ENCODE measurements at regions not wholly inside any gene's neighbourhood (a gene's known extent, or its start where the extent isn't known, plus 50 kb on each side); places are given as distances from the start of the nearest gene placed in this dataset.

GRCh38 chr11:32273931-32274330, 161.4 kb downstream of the WT1 start:
- Histone ChIP-seq H4K20me1 (ENCODE audit: insufficient read depth, low read length) (no peaks in the 10 kb centered on the region), H2AK5ac (ENCODE audit: low read depth, low read length) (no peak overlapping the region), H3K23ac (ENCODE audit: low read depth, low read length) (no peak overlapping the region), H2BK5ac (ENCODE audit: low read depth, low read length, poor library complexity, severe bottlenecking) (no peak overlapping the region), H3K79me1 (ENCODE audit: low read depth in 1 of 2, low read length in 2 of 2) (no peaks in the 10 kb centered on the region), H2BK15ac (ENCODE audit: low read depth, low read length) (no peak overlapping the region), H4K8ac (ENCODE audit: low read depth in 2 of 2, low read length in 2 of 2) (no peak overlapping the region), H3K9me1 (ENCODE audit: insufficient read depth, low read length) (no peaks in the 10 kb centered on the region), H3K9ac (ENCODE audit: low read depth, low read length) (no peak overlapping the region), H3K27ac (ENCODE audit: insufficient read depth, low read length) (no peak overlapping the region), H3K4me3 (ENCODE audit: insufficient read depth, low read depth, low read length) (no peak overlapping the region), H4K5ac (ENCODE audit: low read depth, low read length) (no peak overlapping the region), H3K27me3 (ENCODE audit: control insufficient read depth, insufficient read depth, low read length) (peaks cover 1% of the 10 kb centered on the region; the same call in 1 of the 2 replicates), H3K4me1 (ENCODE audit: control insufficient read depth, insufficient read depth, low read length) (no peaks in the 10 kb centered on the region), H3K9me3 (ENCODE audit: control insufficient read depth, insufficient read depth, low read length) (no peaks in the 10 kb centered on the region), H3K4ac (ENCODE audit: low read depth, low read length) (no peak overlapping the region), H3K36me3 (ENCODE audit: control insufficient read depth, insufficient read depth, low read length) (no peaks in the 10 kb centered on the region), H2BK20ac (ENCODE audit: low read depth, low read length) (no peak overlapping the region), H3K56ac (ENCODE audit: extremely low read depth, insufficient read depth, low read length) (no peak overlapping the region), H3K4me2 (ENCODE audit: low read depth, low read length) (no peak overlapping the region), H2BK120ac (ENCODE audit: low read depth, low read length) (no peak overlapping the region), H3K14ac (replicated peaks; ENCODE audit: low read depth, low read length) (no peak overlapping the region), H2AFZ (replicated peaks; ENCODE audit: low read length, poor library complexity) (no peak overlapping the region), H2AK9ac (replicated peaks; ENCODE audit: low read depth, low read length, poor library complexity) (no peak overlapping the region), H4K91ac (ENCODE audit: insufficient read depth, low read depth, low read length) (no peak overlapping the region), H3K18ac (ENCODE audit: low read depth, low read length) (no peak overlapping the region)
- dilution Hi-C loops (cut with HindIII; ENCODE audit: low sequenced_read_pairs, unreplicated experiment), result no loop called here
- POLR2A ChIA-PET (ENCODE audit: unreplicated experiment), result no interaction called here
- TF ChIP-seq ELK1 (IDR thresholded peaks at IDR 0.05; ENCODE audit: borderline replicate concordance, low read depth, low read length), result no peak
- no peak for TF ChIP-seq USF2 (IDR thresholded peaks at IDR 0.05; ENCODE audit: low read depth, low read length)
- no peak for TF ChIP-seq BHLHE40 (IDR thresholded peaks at IDR 0.05; ENCODE audit: low read depth, low read length)
- TF ChIP-seq CHD1 (IDR thresholded peaks at IDR 0.05; ENCODE audit: low read depth, low read length), result no peak
- no peak for TF ChIP-seq MAZ (IDR thresholded peaks at IDR 0.05; ENCODE audit: borderline replicate concordance, low read depth, low read length)
- no peak for TF ChIP-seq SMC3 (IDR thresholded peaks at IDR 0.05; ENCODE audit: low read depth, low read length)
- no peak for TF ChIP-seq RCOR1 (IDR thresholded peaks at IDR 0.05; ENCODE audit: insufficient replicate concordance, low read length)
- TF ChIP-seq MXI1 (IDR thresholded peaks at IDR 0.05; ENCODE audit: borderline replicate concordance, low read depth, low read length), result no peak
- no peak for TF ChIP-seq NFE2L2 (IDR thresholded peaks at IDR 0.05; ENCODE audit: low read depth, low read length)
- TF ChIP-seq RFX5 (IDR thresholded peaks at IDR 0.05; ENCODE audit: low read depth, low read length), result no peak
- TF ChIP-seq RAD21 (IDR thresholded peaks at IDR 0.05; ENCODE audit: low read length), result no peak
- TF ChIP-seq FOS (IDR thresholded peaks at IDR 0.05; ENCODE audit: low read depth, low read length), result no peak
- TF ChIP-seq MAFK (IDR thresholded peaks at IDR 0.05; ENCODE audit: low read depth, low read length), result no peak
- no peak for TF ChIP-seq POLR2A (IDR thresholded peaks at IDR 0.05; ENCODE audit: low read depth, low read length)
- no peak for DNase-seq
- CTCF ChIA-PET, result no interaction called here
- intact Hi-C loops (cut with micrococcal nuclease), result no loop called here
- ATAC-seq (ENCODE audit: low read depth), result no peak
- BruUV-seq (replicated peaks), result no TSS peak
- no CpG with 5 or more reads among the region's 4 CpGs for WGBS, 2 experiments (ENCODE audit: extremely low coverage in 2 of 2, insufficient read length in 1 of 2)
- in situ Hi-C loops (cut with MboI; ENCODE audit: low sequenced_read_pairs), result no loop called here

All from IMR-90 (cell line).